ENCODE measurements at regions not wholly inside any gene's neighbourhood (a gene's known extent, or its start where the extent isn't known, plus 50 kb on each side); places are given as distances from the start of the nearest gene placed in this dataset.

- ATAC-seq (no peak), DNase-seq (no peak)
- no peaks in the 10 kb centered on the region for H3K27me3 Mint-ChIP-seq
- TF ChIP-seq, protein P1, sequence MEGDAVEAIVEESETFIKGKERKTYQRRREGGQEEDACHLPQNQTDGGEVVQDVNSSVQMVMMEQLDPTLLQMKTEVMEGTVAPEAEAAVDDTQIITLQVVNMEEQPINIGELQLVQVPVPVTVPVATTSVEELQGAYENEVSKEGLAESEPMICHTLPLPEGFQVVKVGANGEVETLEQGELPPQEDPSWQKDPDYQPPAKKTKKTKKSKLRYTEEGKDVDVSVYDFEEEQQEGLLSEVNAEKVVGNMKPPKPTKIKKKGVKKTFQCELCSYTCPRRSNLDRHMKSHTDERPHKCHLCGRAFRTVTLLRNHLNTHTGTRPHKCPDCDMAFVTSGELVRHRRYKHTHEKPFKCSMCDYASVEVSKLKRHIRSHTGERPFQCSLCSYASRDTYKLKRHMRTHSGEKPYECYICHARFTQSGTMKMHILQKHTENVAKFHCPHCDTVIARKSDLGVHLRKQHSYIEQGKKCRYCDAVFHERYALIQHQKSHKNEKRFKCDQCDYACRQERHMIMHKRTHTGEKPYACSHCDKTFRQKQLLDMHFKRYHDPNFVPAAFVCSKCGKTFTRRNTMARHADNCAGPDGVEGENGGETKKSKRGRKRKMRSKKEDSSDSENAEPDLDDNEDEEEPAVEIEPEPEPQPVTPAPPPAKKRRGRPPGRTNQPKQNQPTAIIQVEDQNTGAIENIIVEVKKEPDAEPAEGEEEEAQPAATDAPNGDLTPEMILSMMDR (IDR thresholded peaks at IDR 0.05), result no peak
- intact Hi-C loops (cut with micrococcal nuclease), result no loop called here
- ChIA-PET CTCF (no interaction called here), POLR2A (no interaction called here)
- peaks cover 6% of the 10 kb centered on the region for H3K9me3 Mint-ChIP-seq
- no peak overlapping the region for H3K27ac Mint-ChIP-seq
- no peaks in the 10 kb centered on the region for H3K4me1 Mint-ChIP-seq (ENCODE audit: low read depth)
- H3K36me3 Mint-ChIP-seq (ENCODE audit: low read depth), result no peaks in the 10 kb centered on the region
- no peak overlapping the region for H3K4me3 Mint-ChIP-seq
Measured at GRCh38 chr11:79922641-79923040, 481.8 kb upstream of the TENM4 start.

- ATAC-seq (no peak), DNase-seq (no peak)
- Mint-ChIP-seq H3K4me1 (ENCODE audit: low read depth) (no peaks in the 10 kb centered on the region), H3K27me3 (no peaks in the 10 kb centered on the region), H3K9me3 (peaks cover 2% of the 10 kb centered on the region), H3K4me3 (no peak overlapping the region), H3K27ac (no peak overlapping the region), H3K36me3 (ENCODE audit: low read depth) (no peaks in the 10 kb centered on the region)
- TF ChIP-seq, protein P1 (IDR thresholded peaks at IDR 0.05), result no peak
- ChIA-PET POLR2A (no interaction called here), CTCF (no interaction called here)
- intact Hi-C loops (cut with micrococcal nuclease), result no loop called here
Measured at GRCh38 chr11:79920480-79920879, 479.6 kb upstream of the TENM4 start.

DNA sequence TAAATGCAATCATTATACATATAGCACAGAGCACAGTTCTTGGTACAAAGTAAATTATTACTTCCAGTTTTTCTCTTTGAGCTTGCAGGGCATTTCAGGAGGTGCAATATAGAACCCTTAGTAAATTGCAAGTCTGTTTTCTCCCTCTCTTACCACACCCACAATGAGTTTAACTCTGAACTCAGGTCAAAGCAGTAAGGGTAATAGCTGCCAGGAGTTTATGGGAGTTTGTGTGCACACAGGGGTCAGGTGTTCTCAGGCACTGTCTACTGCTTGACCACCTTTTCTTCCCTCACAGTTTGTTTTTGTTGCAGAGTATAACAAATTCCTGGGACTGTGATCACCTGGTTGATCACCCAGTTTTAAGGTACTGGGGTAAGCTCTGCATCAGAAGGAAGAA, 478.5 kb upstream of the TENM4 start:
- TF ChIP-seq, protein P1 (IDR thresholded peaks at IDR 0.05), result no peak
- peaks cover 2% of the 10 kb centered on the region for H3K9me3 Mint-ChIP-seq
- no peak overlapping the region for H3K4me3 Mint-ChIP-seq
- H3K36me3 Mint-ChIP-seq (ENCODE audit: low read depth), result no peaks in the 10 kb centered on the region
- H3K4me1 Mint-ChIP-seq (ENCODE audit: low read depth), result no peaks in the 10 kb centered on the region
- intact Hi-C loops (cut with micrococcal nuclease), result no loop called here
- no peak for ATAC-seq
- ChIA-PET CTCF (no interaction called here), POLR2A (no interaction called here)
- no peaks in the 10 kb centered on the region for H3K27me3 Mint-ChIP-seq
- no peak for DNase-seq
- H3K27ac Mint-ChIP-seq, result no peak overlapping the region

GRCh38 chr11:79918846-79919245, 478.0 kb upstream of the TENM4 start:
- CTCF ChIA-PET, result no interaction called here
- no peaks in the 10 kb centered on the region for H3K9me3 Mint-ChIP-seq
- H3K27ac Mint-ChIP-seq, result no peak overlapping the region
- no peak for ATAC-seq
- H3K4me1 Mint-ChIP-seq (ENCODE audit: low read depth), result no peaks in the 10 kb centered on the region
- no peak for DNase-seq
- intact Hi-C loops (cut with micrococcal nuclease), result no loop called here
- TF ChIP-seq, protein P1 (IDR thresholded peaks at IDR 0.05), result no peak
- H3K4me3 Mint-ChIP-seq, result no peak overlapping the region
- H3K27me3 Mint-ChIP-seq, result no peaks in the 10 kb centered on the region
- POLR2A ChIA-PET, result no interaction called here
- H3K36me3 Mint-ChIP-seq (ENCODE audit: low read depth), result no peaks in the 10 kb centered on the region

GRCh38 chr11:79906164-79906563, 465.3 kb upstream of the TENM4 start:
- no peaks in the 10 kb centered on the region for H3K36me3 Mint-ChIP-seq (ENCODE audit: low read depth)
- H3K4me1 Mint-ChIP-seq (ENCODE audit: low read depth), result no peaks in the 10 kb centered on the region
- H3K9me3 Mint-ChIP-seq, result peaks cover 4% of the 10 kb centered on the region
- no peak overlapping the region for H3K4me3 Mint-ChIP-seq
- DNase-seq (no peak), ATAC-seq (no peak)
- POLR2A ChIA-PET, result no interaction called here
- H3K27ac Mint-ChIP-seq, result no peak overlapping the region
- CTCF ChIA-PET, result no interaction called here
- no peaks in the 10 kb centered on the region for H3K27me3 Mint-ChIP-seq
- intact Hi-C loops (cut with micrococcal nuclease), result no loop called here
- TF ChIP-seq, protein P1 (IDR thresholded peaks at IDR 0.05), result no peak
